HG03442 (cell line): ENCODE measurements at regions not wholly inside any gene's neighbourhood (a gene's known extent, or its start where the extent isn't known, plus 50 kb on each side); places are given as distances from the start of the nearest gene placed in this dataset.
"Not testable (repeated sequence)": the region's sequence is repeated elsewhere in the genome, so short reads cannot be mapped to it uniquely, and the experiment has no call there.

ENCODE experiments used
- ATAC-seq: cut with Tn5 transposase; IDR thresholded peaks from one replicate; pipeline ENCODE4 v1.9.1; 2021; ENCODE audit warnings: mild to moderate bottlenecking, moderate library complexity; ENCODE audit not compliant: unreplicated experiment

DNA sequence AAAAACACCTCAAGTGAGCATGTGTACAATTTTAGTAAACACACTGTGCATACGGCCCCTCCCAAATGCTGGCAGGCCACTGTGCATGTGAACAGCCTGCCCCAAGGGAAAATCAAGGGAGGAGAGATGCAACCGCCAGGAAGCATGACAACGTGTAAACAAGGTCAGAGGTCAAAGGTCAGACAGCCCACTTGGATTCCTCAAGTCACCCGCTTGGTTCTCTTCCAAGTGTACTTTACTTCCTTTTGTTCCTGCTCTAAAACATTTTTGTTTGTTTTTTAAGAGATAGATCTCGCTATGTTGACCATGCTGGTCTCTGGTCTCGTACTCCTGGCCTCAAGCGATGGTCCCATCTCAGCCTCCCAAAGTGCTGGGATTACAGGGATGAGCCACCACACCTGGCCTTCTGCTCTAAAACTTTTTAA is 126.7 kb upstream of the SHB start:
- ATAC-seq, result no peak

DNA sequence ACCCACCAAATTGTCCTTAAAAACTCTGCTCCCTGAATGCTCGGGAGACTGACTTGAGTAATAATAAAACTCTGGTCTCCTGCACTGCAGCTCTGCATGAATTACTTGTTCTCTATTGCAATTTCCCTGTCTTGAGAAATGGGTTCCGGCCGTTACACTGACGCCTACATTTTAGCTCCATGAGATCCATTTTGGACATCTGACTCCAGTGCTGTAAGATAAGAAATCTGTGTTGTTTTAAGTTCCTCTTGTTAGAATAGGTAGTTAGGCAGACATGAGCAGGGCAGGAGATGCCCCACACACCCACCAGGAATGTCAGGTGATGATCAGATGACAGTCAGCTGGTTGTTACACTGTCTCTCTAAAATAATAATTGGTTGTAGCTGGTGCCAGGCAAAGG is 125.8 kb upstream of the SHB start:
- ATAC-seq, result no peak

DNA sequence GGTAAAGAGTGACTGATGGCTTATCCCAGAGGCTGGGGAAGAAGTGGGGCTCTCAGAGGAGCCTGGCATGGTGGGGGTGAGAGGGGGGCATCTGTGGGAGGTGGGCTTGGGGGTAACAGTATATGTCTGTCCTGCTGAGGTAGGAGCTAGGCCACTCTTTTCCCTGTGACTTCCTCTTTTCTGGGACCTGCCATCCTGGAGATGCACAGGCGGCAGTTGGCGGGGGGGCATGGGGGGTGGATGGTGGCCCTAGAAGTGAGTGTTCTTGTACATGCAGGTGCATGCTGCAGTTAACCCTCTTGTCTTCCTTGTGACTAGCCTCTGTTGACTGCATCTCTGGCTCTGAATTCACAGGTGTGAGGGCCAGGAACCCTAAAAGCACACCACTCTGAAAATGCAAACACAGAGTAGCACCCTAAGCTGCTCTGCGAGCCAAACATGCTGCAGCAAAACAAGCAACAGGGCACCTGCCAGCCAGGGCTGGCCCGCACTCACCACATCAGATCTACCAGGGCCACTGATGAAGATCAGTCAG is 123.8 kb upstream of the SHB start:
- no peak for ATAC-seq

DNA sequence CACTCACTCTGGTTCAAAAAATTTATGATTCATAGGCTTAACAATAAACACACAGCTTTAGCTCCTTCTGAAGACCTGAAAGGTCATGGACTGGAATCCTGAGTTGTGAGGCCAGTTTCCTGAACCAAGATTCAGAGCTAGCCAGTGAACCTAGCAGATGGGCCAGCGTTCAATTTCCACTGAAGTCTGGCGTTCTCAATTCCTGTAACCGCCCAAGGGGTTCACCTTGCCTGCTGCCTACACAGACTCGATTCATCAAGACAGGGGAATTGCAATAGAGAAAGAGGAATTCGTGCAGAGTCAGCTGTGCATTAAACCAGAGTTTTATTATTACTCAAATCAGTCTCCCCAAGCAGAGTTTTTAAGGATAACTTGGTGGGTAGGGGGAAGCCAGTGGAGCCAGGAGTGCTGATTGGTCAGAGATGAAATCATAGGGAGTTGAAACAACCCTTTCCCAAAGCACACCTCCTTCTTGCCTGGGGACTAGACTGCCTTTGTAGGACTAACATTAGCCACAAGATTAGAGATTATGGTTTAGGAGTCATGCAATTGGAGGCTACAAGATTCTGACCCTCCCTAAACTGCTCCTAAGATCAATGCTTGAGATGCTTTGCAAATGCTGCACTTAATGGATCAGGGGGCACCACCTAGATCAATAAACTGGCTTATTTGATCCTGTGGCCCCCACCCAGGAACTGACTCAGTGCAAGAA is 117.5 kb upstream of the SHB start:
- ATAC-seq, result no peak

DNA sequence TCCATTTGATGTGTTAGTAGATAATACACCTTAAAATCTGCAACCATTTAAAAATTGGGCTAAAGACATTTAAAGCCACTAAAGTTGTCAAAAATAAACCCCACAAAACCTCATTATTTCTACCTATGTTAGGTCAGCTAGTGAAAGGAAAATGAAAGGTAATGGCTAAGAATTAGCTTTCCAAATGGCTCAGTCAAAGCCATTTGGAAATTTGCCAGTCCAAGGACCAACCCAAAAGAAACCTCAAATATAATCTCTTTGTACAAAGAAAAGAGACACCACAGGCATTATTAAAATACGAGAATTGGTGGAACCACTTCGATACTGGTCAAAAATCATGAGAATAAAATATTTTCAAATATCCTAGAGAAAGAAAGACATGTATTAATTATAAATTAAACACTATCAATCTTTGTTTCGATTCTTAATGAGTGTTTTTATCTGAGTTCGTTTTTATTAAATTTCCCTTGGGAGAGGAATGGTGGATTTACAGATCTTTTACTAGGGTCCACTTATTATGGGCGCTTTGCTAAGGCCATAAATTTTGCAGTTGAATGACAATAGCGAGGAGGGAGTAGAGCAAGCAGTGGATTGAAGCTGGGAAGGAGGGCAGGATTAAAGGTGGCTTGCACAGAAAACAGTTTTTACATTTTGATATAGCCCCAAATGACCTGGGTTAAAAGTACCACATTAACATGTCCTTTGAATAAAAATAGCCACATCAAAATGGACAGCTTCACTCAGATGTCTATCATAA is 116.8 kb upstream of the SHB start:
- ATAC-seq, result no peak

DNA sequence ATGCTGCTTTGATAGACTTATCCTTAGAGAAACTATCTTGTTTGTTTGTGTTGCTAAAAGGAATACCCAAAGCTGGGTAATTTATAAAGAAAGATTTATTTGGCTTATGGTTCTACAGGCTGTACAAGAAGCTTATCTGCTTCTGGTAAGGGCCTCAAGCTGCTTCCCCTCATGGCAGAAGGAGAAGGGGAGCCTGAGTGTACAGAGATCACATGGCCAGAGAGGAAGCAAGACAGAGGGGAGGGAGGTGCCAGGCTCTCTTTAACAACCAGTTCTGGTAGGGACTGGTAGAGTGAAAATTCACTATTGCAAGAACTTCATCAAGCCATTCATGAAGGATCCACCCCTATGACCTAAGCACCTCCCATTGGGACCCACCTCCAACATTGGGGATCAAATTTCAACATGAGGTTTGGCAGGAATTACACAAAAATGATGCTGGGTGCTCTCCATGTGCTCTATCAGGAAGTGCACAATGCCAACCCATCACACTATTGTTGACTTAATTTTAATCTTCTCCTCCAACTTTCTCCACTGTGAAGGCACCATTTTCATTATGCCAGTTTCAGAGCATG is 115.1 kb upstream of the SHB start:
- ATAC-seq, result no peak

DNA sequence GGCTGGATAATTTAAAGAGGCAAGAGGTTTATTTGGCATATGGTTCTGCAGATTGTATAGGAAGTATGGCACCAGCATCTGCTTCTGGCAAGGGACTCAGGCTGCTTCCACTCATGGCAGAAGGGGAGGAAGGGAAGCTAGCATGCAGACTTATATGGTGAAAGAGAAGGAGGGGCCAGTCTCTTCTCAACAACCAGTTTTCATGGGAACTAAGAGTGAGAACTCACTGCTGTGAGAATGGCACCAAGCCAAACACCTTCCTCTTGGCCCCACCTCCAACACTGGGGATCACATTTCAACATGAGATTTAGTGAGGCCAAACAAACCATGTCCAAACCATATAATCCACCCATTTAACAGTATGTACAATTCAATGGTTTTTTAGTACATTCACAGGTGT is 113.3 kb upstream of the SHB start:
- ATAC-seq, result no peak

DNA sequence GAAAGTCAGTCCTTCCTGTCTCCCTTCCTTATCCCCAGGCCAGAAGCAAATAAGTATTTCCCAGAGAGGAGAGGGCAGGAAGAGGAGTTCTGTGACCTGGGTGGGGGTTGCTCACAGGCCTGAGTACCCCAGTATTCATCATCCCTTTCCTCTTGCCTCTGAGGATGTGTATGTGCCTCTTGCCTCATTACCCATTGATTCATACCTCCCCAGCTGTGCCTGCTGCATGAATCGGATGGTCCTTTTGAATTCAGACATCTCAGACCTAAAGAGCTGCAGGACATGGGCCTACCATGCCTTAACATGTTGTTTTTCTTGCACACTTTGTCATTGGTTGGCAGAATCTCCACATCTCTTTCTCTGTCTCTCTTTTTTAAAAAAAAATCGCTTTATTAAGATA is 112.8 kb upstream of the SHB start:
- ATAC-seq, result no peak

DNA sequence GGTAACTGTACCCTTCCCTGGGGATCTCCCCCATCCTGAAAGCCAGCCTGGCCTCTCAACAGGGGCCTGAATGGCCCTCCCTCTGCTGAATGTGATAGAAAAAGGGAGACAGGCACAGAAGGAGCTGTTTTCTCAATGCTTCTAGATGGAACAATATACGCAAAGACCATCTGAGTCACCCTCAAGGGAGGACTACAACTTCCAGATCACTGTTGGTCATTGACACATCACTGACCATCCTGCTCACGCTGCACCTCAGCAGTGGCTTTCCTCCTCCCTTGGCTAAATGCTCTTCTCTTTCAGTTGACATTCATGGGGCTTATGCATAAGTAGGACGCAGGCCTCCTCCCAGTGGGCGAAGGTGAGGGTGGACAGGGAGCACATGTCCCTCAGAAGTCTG is 112.2 kb upstream of the SHB start:
- ATAC-seq, result no peak

DNA sequence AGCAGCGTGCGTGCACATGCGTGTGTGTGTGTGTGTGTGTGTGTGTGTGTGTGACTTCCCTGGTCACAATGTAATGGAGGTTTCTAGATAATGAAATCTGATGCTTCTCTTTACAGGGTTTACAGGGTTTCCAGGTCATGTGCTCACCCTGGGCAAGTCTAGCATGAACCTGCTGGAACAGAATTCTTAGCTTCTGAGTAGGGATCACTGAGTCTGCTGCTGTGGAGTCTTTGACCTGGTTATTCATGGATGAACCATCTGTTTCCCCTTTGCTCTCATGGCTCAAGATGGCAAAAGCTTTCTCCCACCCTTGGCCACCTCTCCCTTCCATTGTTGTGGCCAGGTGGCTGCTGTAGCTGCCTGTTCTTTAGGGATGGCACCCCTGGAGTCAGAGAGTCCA is 111.6 kb upstream of the SHB start:
- ATAC-seq, result no peak

DNA sequence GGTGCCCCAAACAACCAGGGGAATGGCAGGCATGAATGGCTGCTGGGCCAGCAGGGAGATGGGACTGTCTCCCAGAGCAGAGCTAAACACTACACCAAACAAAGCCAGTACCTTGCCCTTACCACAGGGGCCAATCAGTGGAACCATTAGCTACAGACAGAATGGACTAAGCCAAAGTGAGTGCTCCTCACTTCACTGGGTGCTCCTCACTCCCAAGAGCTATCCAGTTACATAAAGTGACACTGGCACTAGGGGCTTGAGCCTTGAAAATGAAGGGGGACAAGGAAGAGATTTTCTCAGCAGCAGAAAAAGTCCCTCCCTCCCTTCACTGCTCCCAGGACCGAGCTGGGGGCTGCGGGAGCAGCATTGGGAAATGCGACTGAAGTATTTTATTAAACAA is 110.9 kb upstream of the SHB start:
- ATAC-seq, result no peak

DNA sequence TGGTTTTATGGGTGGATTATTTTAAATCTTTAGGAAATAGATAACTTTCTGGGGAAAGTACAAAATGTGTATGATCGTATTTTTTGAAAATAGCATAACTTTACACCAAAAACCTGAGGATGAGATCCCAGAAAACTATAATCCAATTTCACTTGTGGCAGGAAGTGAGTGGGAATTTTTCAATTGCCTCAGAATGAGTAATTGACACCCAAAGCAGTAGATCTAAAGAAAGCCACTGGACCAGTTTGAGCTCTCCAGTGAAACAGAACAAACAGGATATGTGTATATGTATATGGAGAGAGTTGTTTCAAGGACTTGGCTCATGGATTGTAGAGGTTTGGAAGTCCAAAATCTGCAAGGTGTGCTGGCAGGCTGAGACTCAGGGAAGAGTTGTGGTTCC is 109.2 kb upstream of the SHB start:
- no peak for ATAC-seq

DNA sequence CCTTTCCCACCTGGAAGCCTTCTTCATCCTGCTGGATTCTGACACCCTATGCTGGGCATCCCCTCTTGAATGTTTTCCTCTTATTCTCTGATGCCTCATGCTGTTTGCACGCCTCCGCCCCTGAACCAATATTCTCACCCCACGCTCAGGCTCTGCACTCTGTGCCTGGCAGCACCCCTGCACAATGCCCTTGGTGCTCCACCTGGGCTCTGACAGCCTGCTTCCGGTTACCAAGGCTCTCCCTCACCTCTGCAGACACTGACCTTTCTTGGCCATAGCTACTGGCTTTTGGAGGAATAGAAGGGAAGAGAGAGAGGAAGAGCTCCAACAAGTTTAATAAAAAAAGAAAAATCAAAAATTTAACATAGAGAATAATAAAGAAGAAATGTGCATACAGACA is 108.7 kb upstream of the SHB start:
- no peak for ATAC-seq

DNA sequence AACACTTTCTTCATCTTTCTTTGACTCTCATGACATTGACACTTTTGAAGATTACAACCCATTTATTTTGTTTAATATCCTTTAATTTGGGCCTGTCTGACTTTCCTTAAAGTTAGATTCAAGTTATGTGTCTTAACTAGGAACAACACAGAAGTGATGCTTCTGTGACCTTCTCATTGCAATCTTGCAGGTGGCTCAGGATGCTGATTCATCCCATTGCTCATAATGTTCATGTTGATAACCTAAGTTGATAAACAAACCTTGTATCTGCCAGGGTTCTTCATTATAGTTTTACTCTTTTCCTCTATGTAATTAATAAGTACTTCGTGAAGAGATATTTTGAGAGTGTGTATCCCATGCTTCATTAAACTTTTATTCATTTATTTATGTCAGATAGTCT is 107.2 kb upstream of the SHB start:
- ATAC-seq, result no peak

DNA sequence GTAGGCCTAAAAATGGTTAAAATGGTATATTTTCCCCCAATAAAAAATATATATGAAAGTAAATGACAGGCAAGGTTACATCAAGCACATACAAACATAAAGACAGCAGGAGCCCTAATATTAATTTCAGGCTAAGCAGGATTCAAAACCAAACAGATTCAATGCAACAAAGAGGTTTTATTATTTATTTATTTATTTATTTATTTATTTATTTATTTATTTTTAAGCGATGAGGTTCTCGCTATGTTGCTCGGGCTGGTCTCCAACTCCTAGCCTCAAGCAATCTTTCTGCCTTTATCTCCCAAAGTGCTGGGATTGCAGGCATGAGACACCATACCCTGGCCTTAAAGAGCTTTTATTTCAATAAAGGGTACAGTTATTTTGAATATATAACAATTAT is 106.4 kb upstream of the SHB start:
- ATAC-seq, result no peak

DNA sequence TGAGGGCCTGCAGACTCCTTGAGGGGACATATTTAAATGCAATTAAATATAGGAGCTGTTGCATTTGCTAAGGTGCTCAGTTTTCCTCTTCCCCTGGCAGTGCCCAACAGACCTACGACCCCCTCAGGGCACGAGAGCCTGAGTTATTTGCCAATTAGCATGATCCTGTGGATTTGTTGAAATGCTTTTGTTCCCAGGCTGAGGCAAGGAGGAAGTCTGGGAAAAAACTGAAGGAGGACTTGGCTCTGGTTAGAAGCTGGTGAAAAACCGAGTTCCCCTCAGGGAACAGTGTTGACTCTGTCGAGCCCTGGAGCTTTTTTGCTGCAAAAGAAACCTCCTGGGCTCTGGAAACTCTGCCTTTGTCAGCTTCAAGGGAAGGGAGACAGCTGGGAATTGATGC is 103.6 kb upstream of the SHB start:
- no peak for ATAC-seq

DNA sequence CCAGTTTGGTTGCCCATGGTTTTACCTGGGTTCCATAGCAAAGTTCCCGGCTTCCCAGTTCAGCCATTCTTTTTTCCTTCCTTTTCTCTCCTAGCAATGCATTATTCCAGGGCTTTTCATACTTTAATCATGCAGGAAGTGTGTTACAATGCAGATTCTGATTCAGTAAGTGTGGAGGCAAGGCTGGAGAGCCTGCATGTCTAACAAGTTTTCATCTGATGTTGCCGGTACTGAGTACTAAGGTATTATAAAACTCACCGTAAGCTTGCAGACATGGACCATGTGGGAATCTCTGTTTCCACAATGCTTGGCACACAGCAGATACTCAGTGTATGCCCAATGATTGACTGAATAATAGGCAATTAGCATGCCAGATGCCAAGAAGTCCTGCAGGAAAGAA is 102.9 kb upstream of the SHB start:
- no peak for ATAC-seq

DNA sequence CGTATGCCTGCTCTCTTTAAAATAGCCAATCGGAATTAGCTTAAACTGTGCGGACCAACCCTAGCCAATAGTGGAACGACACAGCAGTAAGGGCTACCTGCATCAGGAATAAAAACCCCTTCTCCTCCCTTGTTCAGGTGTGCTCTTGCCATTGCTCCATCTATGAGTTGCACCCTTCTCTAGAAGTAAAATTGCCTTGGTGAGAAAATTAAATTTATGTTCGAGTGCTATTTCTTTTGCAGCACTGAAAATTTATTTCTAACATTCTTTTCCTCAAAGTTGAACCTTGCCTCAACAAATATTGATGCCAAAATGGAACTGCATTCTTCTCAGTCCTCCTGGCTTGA is 102.5 kb upstream of the SHB start:
- no peak for ATAC-seq

DNA sequence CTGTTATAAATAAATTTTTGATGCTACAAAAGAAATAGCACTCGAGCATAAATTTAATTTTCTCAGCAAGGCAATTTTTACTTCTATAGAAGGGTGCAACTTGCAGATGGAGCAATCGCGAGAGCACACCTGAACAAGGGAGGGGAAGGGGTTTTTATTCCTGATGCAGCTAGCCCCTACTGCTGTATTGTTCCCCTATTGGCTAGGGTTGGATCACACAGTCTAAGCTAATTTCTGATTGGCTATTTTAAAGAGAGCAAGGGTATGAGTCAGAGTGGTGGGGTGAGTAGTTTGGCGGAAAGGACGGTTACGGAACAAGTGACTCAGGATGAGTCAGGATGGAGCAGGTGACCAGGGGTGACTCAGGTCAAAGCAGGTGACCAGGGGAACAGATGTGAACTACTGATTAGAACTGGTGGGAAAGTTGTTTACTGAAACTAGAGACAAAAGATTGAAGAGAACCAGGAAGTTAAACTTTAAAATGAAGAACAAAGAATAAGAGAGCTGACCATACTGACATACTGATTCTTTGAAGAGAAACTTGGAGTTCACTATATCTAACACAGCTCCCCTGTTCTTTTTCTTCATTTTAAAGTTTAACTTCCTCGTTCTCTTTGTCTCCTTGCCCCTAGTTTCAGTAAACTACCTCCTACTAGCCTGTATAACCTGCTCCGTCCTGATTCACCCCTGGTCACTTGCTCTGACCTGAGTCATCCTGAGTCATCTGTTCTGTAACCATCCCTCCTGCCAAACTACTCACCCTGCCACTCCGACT is 101.9 kb upstream of the SHB start:
- not testable (repeated sequence) for ATAC-seq

DNA sequence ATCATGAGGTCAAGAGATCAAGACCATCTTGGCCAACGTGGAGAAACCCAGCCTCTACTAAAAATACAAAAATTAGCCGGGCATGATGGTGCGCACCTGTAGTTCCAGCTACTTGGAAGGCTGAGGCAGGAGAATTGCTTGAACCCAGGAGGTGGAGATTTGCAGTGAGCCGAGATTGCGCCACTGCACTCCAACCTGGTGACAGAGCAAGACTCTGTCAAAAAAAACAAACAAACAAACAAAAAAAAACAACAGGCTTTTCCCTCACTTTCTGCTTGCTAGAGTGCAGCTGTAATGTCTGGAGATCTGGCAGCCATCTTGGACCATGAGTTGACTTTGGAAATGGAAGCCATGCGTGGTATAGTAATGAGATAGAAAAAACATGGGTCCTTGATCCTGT is 101.1 kb upstream of the SHB start:
- not testable (repeated sequence) for ATAC-seq

DNA sequence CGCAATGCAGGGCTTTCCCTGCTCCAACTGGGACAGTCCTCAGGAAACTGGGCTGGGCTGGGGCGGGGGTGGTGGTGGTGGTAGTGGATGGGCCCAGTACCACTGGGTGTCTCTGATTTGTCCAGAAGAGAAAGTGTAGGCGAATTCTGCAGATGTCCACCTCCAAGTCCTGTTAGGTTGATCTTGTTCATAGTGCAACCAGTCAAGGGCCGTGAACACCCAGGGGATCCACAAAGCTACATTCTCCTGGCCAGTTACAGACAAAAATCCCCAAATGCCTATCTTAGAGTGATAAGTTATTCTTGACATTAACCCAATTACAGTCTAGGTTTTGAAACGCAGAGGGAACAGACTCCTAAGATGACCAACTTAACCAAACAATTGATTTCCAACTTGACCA is 97.5 kb upstream of the SHB start:
- no peak for ATAC-seq
